Ovary (tissue), 7 donors: ENCODE measurements at regions not wholly inside any gene's neighbourhood (a gene's known extent, or its start where the extent isn't known, plus 50 kb on each side); places are given as distances from the start of the nearest gene placed in this dataset.

ENCODE experiments used
- DNase-seq, 5 donors: peaks; one replicate each; pipeline ENCODE4 v3.0.0-alpha.2; 2019 to 2020
- H3K27ac ChIP-seq, 2 donors: fragments of 200-600 bp; one replicate each; pipeline versions ENCODE4 v1.5.1 to v1.8.0; 2019 to 2022
- H3K27me3 ChIP-seq: fragments of 200-600 bp; one replicate; pipeline ENCODE4 v1.8.0; 2022
- H3K36me3 ChIP-seq: fragments of 200-600 bp; sonication (generic); one replicate; pipeline ENCODE4 v1.5.1; 2019
- H3K4me1 ChIP-seq: one replicate; pipeline ENCODE4 v1.8.1; 2013; ENCODE audit warnings: mild to moderate bottlenecking, moderate library complexity; ENCODE audit not compliant: insufficient read depth
- H3K4me3 ChIP-seq: fragments of 200-600 bp; sonication (generic); one replicate; pipeline ENCODE4 v1.5.1; 2017
- H3K9me3 ChIP-seq, 2 donors: fragments of 200-600 bp in 1 of 2; sonication (generic) in 1 of 2; one replicate each; pipeline versions ENCODE4 v1.5.1 to v1.8.1; 2013 to 2019; ENCODE audit warnings: mild to moderate bottlenecking in 1 of 2, moderate library complexity in 1 of 2
- CTCF ChIP-seq, 3 donors: fragments of 450-650 bp in 2 of 3; fragments of 200-600 bp in 1 of 3; IDR thresholded peaks; one replicate each; pipeline versions ENCODE4 v1.5.1 to v1.8.0; 2016 to 2022; ENCODE audit warnings: antibody characterized with exemption in 3 of 3, mild to moderate bottlenecking in 1 of 3
- EP300 ChIP-seq: sonication (generic); formaldehyde crosslinking; IDR thresholded peaks from one replicate; pipeline ENCODE4 v1.6.1; 2017; ENCODE audit warnings: antibody characterized with exemption
- POLR2A ChIP-seq: fragments of 450-650 bp; IDR thresholded peaks from one replicate; pipeline ENCODE4 v1.6.1; 2017; ENCODE audit warnings: antibody characterized with exemption, mild to moderate bottlenecking, moderate library complexity
- WGBS, 3 donors: extraction: QIAGEN DNeasy Blood & Tissue Kit in 1 of 3; methylation state at CpG; one replicate each; pipeline versions ENCODE4 v1.1.5 to v1.1.7; 2013 to 2017; 5-methylcytosine and 5-hydroxymethylcytosine counted together
- intact Hi-C, 4 donors: fragments of 100-400 bp; cut with DNase I; formaldehyde crosslinking; loops; one replicate each; pipeline versions ENCODE4 v1.11.0 to v1.15.1; 2022 to 2023
- donor health status: DM: no; HTN: no; CAD: no; lungs with moderate emphysema.
- donor health status: DM: no; HTN: no; CAD: no.
- donor health status: Bipolar disorder and iron deficiency.
- donor health status: DM: no; HTN: no; CAD: no.
- donor health status: DM: yes; HTN: yes; CAD: no.

- Histone ChIP-seq H3K4me3 (no peak overlapping the region), H3K27ac (no peak overlapping the region), H3K9me3 (no peaks in the 10 kb centered on the region), H3K36me3 (no peaks in the 10 kb centered on the region), H3K4me1 (no peaks in the 10 kb centered on the region), H3K27me3 (no peaks in the 10 kb centered on the region)
- 69 to 79% (median 79%) methylated on average over 7 of the region's 7 CpGs for WGBS, 3 donors
- TF ChIP-seq EP300 = no peak
- intact Hi-C loops = no loop called here
- no peak for DNase-seq
These were observed 91.4 kb upstream of the SALL4 start for GRCh38 chr20:51893723-51894122.

GRCh38 chr20:51890003-51890402, 87.7 kb upstream of the SALL4 start:
- no peaks in the 10 kb centered on the region for H3K27me3 ChIP-seq
- intact Hi-C loops = no loop called here
- H3K36me3 ChIP-seq = no peaks in the 10 kb centered on the region
- H3K27ac ChIP-seq = no peak overlapping the region
- H3K9me3 ChIP-seq = no peaks in the 10 kb centered on the region
- H3K4me1 ChIP-seq = no peaks in the 10 kb centered on the region
- WGBS, 3 donors = 71 to 77% (median 72%) methylated on average over 9 of the region's 9 CpGs
- no peak overlapping the region for H3K4me3 ChIP-seq
- no peak for TF ChIP-seq CTCF (IDR thresholded peaks at IDR 0.05)
- TF ChIP-seq EP300 = no peak
- no peak for TF ChIP-seq POLR2A
- DNase-seq = no peak

GRCh38 chr20:51889466-51889865, 87.1 kb upstream of the SALL4 start:
- TF ChIP-seq POLR2A (no peak), EP300 (no peak), CTCF (IDR thresholded peaks at IDR 0.05) (no peak)
- H3K4me1 ChIP-seq = no peaks in the 10 kb centered on the region
- H3K27me3 ChIP-seq = no peaks in the 10 kb centered on the region
- WGBS, 3 donors = 42 to 55% (median 54%) methylated on average over 4 of the region's 4 CpGs
- intact Hi-C loops = no loop called here
- DNase-seq = no peak
- H3K9me3 ChIP-seq = no peaks in the 10 kb centered on the region
- no peak overlapping the region for H3K27ac ChIP-seq
- H3K36me3 ChIP-seq = no peaks in the 10 kb centered on the region
- no peak overlapping the region for H3K4me3 ChIP-seq

GRCh38 chr20:51888291-51888690, 86.0 kb upstream of the SALL4 start:
- Histone ChIP-seq H3K4me3 (no peak overlapping the region), H3K9me3 (no peaks in the 10 kb centered on the region), H3K4me1 (no peaks in the 10 kb centered on the region), H3K36me3 (no peaks in the 10 kb centered on the region), H3K27ac (no peak overlapping the region), H3K27me3 (no peaks in the 10 kb centered on the region)
- 63 to 70% (median 68%) methylated on average over 10 of the region's 10 CpGs for WGBS, 3 donors
- no peak for TF ChIP-seq POLR2A
- TF ChIP-seq CTCF (IDR thresholded peaks at IDR 0.05) = no peak
- no peak for TF ChIP-seq EP300
- intact Hi-C loops = no loop called here
- DNase-seq = no peak

- TF ChIP-seq CTCF (IDR thresholded peaks at IDR 0.05) (no peak), POLR2A (no peak), EP300 (no peak)
- no peak for DNase-seq
- no peaks in the 10 kb centered on the region for H3K27me3 ChIP-seq
- intact Hi-C loops = no loop called here
- no peaks in the 10 kb centered on the region for H3K4me1 ChIP-seq
- no peaks in the 10 kb centered on the region for H3K9me3 ChIP-seq
- WGBS, 3 donors = 73 to 77% (median 76%) methylated on average over 5 of the region's 5 CpGs
- no peak overlapping the region for H3K4me3 ChIP-seq
- H3K27ac ChIP-seq = no peak overlapping the region
- H3K36me3 ChIP-seq = no peaks in the 10 kb centered on the region
These were observed 84.7 kb upstream of the SALL4 start for GRCh38 chr20:51886891-51887608.
